NCI-H526 treated with DMSO at 0.1 percent for 48 hours (cell line): ENCODE measurements at regions not wholly inside any gene's neighbourhood (a gene's known extent, or its start where the extent isn't known, plus 50 kb on each side); places are given as distances from the start of the nearest gene placed in this dataset.
"Not testable (repeated sequence)": the region's sequence is repeated elsewhere in the genome, so short reads cannot be mapped to it uniquely, and the experiment has no call there.

Experiments
- DNase-seq: peaks from one replicate; lab custom pipeline; 2025; lab: John Stamatoyannopoulos, UW

DNA sequence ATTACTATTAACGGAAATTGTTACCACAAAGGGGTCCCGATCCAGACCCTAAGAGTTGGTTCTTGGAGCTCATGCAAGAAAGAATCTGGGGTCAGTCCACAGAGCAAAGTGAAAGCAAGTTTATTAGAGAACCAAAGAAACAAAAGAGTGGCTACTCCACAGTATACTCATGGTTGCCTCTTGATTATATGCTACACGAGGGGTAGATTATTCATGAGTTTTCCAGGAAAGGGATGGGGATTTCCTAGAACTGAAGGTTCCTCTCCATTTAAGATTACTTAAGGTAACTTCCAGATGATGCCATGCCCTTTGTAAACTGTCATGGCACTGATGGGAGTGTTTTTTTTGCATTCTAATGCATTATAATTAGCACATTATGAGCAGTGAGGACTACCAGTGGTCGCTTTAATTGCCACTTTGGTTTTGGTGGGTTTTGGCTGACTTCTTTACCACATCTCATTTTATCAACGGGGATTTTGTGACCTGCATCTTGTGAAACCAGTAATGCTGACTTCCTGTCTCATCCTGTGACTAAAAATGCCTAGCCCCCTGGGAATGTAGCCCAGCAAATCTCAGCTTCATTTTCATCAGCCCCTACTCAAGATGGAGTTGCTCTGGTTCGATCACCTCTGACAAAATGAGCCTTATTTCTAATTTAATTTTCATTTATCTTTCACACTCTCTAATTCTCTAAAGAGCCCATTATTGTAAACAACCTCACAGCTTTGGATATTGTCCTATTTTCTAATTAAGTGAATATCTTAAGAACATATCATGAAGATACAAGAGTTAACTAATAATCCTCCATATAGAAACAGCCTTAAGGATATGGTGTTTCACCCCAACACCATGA lies 336.3 kb downstream of the RASEF start:
- DNase-seq: no peak

DNA sequence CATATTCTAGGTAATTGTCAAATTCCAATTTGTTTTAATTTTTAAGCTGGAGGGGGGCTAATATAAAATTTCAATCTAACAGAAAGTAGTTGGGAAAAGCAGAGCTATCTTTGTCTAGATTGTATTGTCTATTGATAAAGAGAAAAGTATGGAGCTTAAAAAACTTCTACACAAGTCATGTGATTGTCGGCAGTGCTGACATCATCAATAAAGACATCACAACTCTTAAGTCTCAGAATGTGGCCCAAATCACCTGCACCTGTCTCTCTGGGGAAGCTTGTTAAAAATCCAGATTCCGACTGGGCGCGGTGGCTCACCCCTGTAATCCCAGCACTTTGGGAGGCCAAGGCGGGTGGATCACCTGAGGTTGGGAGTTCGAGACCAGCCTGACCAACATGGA lies 333.8 kb downstream of the RASEF start:
- no peak for DNase-seq

DNA sequence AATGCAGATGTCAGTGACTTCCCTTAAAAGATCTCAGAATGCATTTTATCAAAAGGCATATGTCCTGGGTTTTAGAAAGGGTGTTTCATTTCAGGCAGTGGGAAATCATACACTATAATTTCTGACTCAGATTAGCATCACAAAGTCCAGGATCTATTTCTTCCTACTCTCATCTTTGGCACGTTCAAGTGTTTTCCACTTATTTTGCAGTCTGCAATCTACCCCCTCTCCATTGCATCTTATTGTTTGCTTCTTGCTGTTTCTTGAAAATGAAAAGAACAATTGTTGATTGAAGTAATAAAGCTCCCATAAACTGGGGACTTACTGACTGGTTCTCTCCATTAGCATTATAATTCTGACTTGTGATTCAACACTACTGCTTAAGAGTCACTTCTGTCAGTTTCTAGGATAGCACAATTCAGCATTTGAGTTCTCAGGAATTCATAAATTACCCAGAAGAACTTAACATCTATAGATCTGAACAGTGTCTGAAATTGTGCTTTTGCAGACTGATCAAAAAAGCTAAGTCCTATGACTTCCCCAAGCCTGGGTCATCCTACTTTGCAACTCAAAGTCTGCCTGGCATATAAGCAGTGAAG lies 332.9 kb downstream of the RASEF start:
- DNase-seq: no peak

DNA sequence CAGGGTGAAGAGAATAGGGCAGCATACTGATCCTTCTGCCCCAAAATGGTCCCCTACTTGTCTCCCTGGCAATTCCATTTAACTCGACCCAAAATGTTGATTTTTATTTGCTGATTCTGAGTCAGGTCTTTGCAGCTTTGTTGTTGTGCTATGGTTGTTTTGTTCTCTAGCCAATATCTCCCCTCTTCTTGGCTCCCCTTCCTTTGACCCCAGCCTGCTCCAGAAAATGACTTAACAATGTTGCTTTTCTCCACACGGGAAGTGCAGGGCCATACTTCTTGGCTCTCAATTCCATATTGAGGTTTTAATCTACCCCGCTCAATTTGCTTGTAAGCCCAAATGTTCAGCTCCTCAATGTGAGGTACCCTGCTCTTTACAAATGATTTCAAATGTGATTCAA lies 330.0 kb downstream of the RASEF start:
- DNase-seq: no peak

DNA sequence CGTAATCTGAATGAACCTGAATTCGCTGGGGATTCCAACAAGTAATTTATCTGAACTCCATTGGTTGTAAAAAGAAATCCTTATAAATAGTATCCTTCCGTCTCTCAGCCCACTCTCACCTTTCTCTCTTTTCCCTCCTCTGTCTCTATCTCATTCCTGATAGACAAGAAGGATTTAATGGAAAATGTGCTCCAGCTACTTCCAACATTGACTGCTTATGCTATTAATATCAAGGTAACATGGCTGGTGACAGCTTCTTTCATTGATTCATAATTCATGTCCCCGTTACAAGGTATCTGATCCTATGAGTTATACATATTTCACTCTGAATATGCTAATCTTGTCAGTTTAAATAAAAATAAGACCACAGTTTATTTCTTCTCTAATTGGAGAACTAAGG lies 326.8 kb downstream of the RASEF start:
- DNase-seq: no peak

DNA sequence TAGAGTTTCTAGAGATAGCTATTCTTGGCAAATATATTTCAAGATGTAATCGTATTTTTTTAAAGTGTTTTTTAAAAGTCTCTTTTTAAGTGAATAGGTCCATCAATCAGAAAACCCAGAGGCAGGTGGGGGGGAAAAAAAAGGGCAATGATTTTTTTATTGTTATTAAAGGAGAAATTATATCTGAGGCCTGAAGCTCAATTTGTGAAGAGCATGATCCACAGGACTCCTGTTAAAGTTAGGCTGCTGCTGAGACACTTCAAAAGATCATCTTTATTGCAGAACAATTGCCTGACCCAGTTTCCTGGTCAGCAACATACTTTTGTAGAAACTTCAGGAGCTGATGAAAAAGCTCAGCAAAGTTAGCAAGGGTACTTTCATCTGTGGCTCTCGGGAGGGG lies 326.2 kb downstream of the RASEF start:
- no peak for DNase-seq

DNA sequence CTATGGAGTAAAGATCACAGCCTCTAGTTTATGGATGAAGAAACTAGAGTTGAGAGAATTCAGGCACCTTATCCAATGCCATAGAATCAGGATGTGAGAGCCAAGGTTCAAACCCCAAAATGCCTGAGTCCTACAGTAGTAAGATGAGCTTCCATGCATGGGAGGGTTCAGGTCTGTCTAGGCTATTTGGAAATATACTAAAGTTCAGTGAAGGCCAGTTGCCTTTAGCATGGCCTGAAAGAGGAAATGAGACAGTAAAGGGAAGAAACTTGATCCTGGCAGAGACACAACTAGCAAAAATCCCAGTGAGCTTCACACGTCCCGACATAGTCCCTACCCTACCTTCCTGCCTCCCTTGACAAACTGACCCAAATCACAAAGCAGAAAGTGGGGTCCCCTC lies 317.0 kb downstream of the RASEF start:
- no peak for DNase-seq

DNA sequence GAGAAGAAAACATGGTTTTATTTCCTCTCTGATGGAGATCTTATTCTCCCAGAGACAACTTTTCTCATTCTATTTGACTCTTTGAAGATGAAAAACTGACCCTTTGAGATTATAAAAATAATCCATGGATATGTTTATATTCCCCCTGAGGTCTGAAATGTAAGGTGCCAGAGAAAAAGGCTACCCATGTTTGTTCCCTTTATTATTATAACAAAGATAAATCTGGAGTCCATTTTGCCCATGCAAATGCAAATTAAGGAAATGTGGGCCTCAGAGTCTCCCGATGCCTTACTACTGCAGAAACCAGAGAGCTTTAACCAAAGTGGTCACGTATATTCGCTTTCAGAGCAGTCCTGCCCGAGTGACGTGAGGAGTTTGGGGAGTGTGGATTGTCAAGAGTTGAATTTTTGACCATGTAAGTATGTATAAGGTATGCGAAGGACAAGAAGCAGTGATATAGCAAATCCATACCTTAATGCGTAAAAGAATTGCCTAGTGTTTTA lies 312.5 kb downstream of the RASEF start:
- no peak for DNase-seq

DNA sequence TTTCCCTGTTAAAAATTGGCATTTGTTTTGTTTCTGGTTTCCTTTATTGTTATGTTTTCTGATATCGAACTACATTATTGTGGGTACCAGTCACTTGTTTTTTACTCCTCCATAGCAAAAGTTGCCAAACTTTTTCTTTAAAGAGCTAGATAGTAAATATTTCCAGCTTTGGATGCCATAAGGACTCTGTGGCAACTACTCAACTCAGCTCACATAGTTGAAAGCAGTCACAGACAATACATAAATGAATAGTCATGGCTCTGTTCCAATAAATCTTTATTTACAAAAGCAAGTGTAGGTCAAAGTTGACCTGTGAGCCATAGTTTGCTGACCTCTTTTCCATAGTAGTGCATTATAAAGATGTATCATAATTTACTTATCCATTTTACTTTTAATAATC lies 305.0 kb downstream of the RASEF start:
- no peak for DNase-seq

DNA sequence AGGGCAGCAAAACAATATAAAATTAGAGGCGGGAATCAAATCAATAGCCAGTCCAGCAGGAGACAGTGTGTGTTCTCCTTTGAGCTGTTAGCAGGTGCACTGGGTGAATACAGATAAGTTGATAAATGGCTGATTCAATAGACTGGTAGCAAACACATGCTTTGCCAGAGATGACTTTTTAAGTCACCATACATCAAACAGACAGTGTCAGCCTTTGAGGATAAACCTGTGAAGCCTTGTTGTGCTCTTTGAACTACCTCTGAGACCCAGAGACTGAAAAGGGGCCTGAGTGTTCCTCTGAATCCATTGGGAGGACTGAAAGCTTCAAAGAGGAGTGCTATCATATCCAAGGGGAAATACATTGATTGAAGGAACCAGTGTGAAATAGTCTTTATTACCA lies 301.9 kb downstream of the RASEF start:
- DNase-seq: no peak

DNA sequence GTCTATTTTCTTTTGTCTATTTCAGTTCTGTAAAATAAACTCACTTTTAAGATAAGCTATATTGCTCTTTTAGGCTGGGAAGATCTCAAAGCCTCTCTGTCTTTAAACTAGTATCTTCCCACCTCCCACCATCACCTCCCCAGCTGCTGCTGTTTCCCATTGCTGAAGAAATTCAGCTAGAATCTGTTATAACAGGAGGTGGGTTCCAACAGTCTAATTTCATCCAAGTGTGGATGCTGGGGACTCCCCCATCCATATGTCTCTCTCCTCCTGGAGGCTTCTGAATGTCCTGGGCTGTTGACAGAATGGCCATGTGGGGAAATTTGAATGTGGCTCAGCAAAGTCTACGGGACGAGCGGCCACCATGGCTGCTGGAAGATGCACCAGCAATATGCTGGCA lies 301.0 kb downstream of the RASEF start:
- no peak for DNase-seq

DNA sequence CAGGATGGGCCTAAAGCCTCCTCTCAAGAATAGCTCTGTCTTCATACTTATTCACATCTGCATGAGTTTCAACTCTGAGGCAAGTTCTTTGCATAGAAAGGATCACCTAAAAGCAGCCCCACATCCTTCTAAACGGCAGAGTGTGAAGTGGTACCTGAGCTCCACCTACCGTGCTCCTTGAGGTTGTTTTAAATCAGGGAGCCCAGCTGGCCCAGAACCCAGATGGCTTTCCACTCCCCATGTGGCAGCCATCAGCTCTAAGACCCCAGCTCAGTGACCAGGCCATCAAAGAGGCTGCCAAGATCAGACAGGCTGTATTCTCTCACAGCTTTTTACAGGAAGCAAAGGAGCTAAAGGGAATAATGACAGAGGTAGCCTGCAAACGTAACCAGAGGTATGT lies 299.3 kb downstream of the RASEF start:
- no peak for DNase-seq

DNA sequence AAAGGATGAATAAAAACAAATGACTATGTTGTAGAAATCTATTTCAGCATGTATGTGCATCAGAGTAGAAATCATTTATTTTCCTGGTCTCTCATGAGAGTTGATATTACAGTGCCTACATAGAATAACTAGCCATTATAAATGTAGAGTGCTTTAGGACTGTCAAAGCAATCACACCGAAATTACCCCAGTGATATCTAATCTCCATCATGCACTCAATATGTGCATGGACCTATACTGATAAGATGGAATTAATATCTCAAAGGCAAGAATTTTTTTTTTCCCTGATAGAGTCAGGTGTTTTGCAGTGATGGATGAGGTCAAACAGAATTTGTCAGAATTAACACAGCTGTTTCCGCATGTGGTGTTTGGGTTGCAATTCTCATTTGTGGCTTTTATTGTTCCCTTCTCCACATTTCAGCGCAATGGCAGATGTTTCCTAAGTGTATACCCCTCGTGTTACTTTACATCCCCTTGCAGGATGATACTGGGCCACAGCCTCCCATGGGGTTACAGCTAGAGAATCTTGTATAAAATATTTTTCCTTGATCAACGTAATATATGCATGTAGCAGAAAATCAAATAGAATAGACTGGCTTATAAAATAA lies 298.8 kb downstream of the RASEF start:
- no peak for DNase-seq

DNA sequence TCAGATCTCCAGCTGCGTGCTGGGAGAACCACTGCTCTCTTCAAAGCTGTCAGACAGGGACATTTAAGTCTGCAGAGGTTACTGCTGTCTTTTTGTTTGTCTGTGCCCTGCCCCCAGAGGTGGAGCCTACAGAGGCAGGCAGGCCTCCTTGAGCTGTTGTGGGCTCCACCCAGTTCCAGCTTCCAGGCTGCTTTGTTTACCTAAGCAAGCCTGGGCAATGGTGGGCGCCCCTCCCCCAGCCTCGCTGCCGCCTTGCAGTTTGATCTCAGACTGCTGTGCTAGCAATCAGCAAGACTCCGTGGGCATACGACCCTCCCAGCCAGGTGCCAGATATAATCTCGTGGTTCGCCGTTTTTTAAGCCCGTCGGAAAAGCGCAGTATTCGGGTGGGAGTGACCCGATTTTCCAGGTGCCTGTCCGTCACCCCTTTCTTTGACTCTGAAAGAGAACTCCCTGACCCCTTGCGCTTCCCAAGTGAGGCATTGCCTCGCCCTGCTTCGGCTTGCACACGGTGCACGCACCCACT lies 288.2 kb downstream of the RASEF start:
- not testable (repeated sequence) for DNase-seq

DNA sequence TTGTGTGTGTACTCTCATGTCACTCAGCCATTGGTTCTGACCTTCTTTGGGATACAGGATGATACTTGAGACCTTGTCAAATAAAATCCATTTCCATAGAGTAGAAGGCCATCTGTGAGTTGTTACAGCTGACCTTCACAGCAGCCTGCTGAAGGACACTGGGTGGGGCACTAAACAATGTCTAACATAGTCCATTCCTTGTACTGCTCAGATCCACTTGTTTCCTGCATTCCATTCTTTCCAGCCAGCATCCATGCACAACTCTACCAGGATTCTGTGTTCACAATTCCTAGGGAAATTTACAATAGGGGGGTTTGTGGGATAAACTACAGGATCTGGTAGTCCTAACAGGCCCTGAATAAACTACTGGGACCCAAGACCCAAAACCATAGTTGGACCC lies 286.4 kb downstream of the RASEF start:
- no peak for DNase-seq

DNA sequence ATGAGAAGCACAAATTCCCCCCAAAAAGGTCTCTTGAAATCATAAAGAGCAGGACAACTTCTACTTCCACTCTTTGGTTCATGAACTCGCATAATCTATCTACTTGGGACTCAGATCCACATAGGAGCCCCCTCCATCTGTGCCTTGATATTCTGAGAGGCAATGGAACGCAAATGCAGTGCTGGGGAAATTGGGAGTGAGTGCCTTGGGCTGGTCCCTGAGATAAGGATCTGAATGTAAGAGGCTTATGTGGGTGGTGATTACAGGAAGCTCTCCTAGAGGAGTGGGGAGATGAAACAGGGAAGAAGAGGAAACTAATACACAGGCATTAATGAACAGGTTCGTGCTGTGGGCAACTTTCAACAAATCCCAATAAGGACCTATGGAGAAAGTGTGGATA lies 285.6 kb downstream of the RASEF start:
- no peak for DNase-seq

DNA sequence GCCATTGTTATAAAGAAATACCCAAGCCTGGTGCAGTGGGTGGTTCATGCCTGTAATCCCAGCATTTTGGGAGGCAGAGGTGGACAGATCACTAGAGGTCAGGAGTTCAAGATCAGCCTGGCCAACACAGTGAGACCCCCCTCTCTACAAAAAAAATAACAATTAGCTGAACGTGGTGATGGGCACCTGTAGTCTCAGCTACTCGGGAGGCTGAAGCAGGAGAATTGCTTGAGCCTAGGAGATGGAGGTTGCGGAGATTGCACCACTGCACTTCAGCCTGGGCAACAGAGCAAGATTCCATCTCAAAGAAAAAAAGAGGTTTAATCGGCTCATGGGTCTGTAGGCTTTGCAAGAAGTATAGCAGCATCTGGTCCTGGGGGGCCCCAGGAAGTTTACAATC lies 284.0 kb downstream of the RASEF start:
- not testable (repeated sequence) for DNase-seq

DNA sequence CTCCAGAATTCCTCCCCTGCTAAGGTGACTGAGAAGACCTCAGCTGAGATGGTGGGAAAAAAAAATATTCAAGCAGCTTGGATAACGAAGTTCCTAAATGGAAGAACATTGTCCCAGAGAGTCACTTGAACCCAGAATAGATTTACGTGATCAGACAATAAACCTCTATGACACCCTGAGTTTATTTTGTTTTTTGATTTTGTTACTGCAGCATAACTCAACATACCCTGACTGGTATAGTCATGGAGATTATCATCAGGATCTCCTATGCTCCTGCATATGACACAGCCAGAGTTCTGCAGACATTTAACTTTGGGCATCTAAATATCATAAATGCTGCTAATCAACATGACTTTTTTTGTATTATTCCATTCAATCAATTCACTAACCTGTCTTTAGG lies 282.9 kb downstream of the RASEF start:
- DNase-seq: no peak

DNA sequence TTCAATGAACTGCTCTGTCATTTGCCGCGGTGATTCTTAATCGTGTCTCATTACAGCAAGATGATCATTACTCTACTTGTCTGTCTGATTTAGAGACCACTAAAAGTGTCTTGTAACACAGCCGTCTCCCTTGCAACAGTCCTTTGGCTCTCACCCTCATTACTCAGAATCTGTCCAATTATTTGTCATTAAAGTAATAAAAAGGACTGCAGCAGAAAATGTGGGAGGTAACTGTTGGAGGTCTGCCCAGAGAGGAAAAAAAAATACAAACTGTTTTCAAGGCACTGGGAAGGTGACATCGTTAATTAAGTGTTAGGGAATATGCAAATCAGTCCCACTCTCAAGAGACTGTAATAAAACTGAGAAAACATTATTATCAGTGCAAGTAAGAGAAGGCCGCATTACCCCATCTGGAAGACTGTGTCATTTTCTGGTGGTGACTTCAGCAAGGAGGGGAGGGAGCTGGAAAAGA lies 281.0 kb downstream of the RASEF start:
- DNase-seq: peak; percentile 8

DNA sequence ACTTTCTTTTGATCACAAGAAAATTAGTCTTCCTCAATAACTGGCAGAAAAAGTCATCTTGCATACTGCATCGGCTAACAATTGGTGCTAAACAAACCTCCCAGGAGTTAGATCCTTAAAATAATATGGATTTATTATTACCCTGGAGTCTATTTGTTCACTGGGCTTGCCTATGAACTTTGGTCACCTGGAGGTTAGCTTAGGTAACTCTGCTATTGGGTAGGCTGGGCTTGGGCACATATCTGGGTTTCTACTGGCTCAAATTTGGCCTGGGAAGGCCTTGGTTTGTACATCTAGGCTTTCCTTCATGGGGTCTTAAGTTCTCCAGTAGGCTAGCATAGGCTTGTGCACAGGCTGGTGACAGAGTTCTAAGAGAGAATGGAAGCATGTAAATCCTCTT lies 279.9 kb downstream of the RASEF start:
- no peak for DNase-seq

DNA sequence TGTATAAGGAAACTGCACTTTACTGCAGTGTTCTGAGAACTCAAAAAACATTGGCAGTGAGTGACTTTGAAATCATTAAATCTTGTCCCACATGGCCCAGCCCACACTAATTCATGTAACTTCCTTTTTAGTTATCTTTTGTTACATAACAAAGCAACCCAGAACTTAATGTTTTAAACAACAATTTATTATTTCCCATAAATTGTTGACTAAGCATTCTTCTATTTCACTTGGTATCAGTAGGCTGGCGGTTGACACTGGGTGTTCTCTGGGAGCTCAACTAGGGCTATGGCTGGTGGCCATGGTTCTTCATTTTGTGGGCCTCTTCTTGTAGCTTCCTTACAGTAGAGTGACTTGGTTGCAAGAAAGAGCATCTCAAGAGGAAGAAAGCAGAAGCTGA lies 278.4 kb downstream of the RASEF start:
- DNase-seq: no peak

DNA sequence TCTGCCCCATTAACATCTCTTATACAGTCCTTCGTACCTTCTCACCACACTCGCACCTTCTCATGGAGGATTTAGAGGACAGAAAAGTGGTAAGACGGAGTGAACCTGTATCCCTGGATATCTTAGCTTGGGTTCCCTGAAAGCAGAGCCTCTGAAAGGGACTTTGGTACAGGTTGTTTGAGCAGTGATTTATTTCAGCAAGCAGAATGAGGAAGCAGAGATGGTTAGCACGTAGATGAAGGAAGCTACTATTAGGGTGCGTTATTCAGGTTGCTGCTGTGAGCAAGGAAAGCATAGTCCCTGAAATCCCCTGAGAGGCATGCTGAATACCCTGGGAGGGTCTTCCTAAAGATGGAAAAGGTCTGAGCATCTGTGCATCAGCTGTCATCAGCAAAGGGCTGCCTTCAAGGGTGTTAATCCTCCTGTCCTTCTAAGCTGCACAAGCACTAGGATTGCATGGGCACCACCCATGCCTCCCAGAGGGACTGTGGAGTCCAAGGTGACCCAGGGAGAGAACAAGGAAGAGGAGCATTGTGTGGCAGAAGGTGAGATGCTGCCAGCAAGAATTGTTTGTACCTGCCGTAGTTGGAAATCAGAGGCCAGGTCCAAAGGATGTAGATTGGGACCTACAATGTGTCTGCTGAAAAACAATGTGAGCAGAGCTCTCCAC lies 273.7 kb downstream of the RASEF start:
- DNase-seq: no peak
